ENCODE measurements at regions not wholly inside any gene's neighbourhood (a gene's known extent, or its start where the extent isn't known, plus 50 kb on each side); places are given as distances from the start of the nearest gene placed in this dataset.

- POLR2A ChIA-PET, result no interaction called here
- peaks cover 45% of the 10 kb centered on the region for H3K27me3 ChIP-seq (ENCODE audit: control insufficient read depth, insufficient read depth, low read length)
- TF ChIP-seq CTCF (IDR thresholded peaks at IDR 0.05; ENCODE audit: low read depth, low read length), result no peak
- H3K9me3 ChIP-seq (ENCODE audit: control insufficient read depth, insufficient read depth, low read length), result no peaks in the 10 kb centered on the region
- no peak overlapping the region for H3K4me3 ChIP-seq (ENCODE audit: low read depth, low read length)
- DNase-seq (ENCODE audit: low read depth, low spot score), result no peak
- CTCF ChIA-PET, result no interaction called here
- no peak overlapping the region for H3K27ac ChIP-seq (ENCODE audit: low read depth, low read length)
Measured at GRCh38 chr11:19478891-19479290, 233.7 kb upstream of the NAV2 start.

- Histone ChIP-seq H3K4me3 (ENCODE audit: low read depth, low read length) (no peak overlapping the region), H3K27me3 (ENCODE audit: control insufficient read depth, insufficient read depth, low read length) (peaks cover 33% of the 10 kb centered on the region), H3K27ac (ENCODE audit: low read depth, low read length) (no peak overlapping the region), H3K9me3 (ENCODE audit: control insufficient read depth, insufficient read depth, low read length) (no peaks in the 10 kb centered on the region)
- ChIA-PET CTCF (interaction anchor here (1.2 kb wide), 1 partner anchor 428 kb away, joined by 3 read pairs; no protein-coding TSS in a partner anchor), POLR2A (no interaction called here)
- no peak for TF ChIP-seq CTCF (IDR thresholded peaks at IDR 0.05; ENCODE audit: low read depth, low read length)
- DNase-seq (ENCODE audit: low read depth, low spot score), result no peak
Measured at GRCh38 chr11:19474954-19475721, 234.4 kb upstream of the E2F8 start.

- no peak overlapping the region for H3K4me3 ChIP-seq (ENCODE audit: low read depth, low read length)
- POLR2A ChIA-PET, result no interaction called here
- CTCF ChIA-PET, result no interaction called here
Measured at GRCh38 chr11:19474211-19474610, 233.5 kb upstream of the E2F8 start.

GRCh38 chr11:19472679-19473078, 231.9 kb upstream of the E2F8 start:
- CTCF ChIA-PET, result no interaction called here
- Histone ChIP-seq H3K9me3 (ENCODE audit: control insufficient read depth, insufficient read depth, low read length) (no peaks in the 10 kb centered on the region), H3K27ac (ENCODE audit: low read depth, low read length) (no peak overlapping the region), H3K4me3 (ENCODE audit: low read depth, low read length) (no peak overlapping the region), H3K27me3 (ENCODE audit: control insufficient read depth, insufficient read depth, low read length) (peaks cover 27% of the 10 kb centered on the region)
- DNase-seq (ENCODE audit: low read depth, low spot score), result no peak
- POLR2A ChIA-PET, result no interaction called here
- no peak for TF ChIP-seq CTCF (IDR thresholded peaks at IDR 0.05; ENCODE audit: low read depth, low read length)

More at GRCh38 chr11:19474211-19474610, 233.5 kb upstream of the E2F8 start:
- Histone ChIP-seq H3K27me3 (ENCODE audit: control insufficient read depth, insufficient read depth, low read length) (peaks cover 29% of the 10 kb centered on the region), H3K27ac (ENCODE audit: low read depth, low read length) (no peak overlapping the region), H3K9me3 (ENCODE audit: control insufficient read depth, insufficient read depth, low read length) (no peaks in the 10 kb centered on the region)
- DNase-seq (ENCODE audit: low read depth, low spot score), result no peak
- no peak for TF ChIP-seq CTCF (IDR thresholded peaks at IDR 0.05; ENCODE audit: low read depth, low read length)

GRCh38 chr11:19467904-19468303, 227.2 kb upstream of the E2F8 start:
- ChIA-PET POLR2A (no interaction called here), CTCF (no interaction called here)
- Histone ChIP-seq H3K4me3 (ENCODE audit: low read depth, low read length) (no peak overlapping the region), H3K27ac (ENCODE audit: low read depth, low read length) (no peak overlapping the region), H3K27me3 (ENCODE audit: control insufficient read depth, insufficient read depth, low read length) (peaks cover 13% of the 10 kb centered on the region), H3K9me3 (ENCODE audit: control insufficient read depth, insufficient read depth, low read length) (no peaks in the 10 kb centered on the region)
- no peak for TF ChIP-seq CTCF (IDR thresholded peaks at IDR 0.05; ENCODE audit: low read depth, low read length)
- DNase-seq (ENCODE audit: low read depth, low spot score), result no peak
